SK-N-SH treated with all-trans-retinoic acid at 6 μM for 48 hours (cell line): ENCODE measurements at regions not wholly inside any gene's neighbourhood (a gene's known extent, or its start where the extent isn't known, plus 50 kb on each side); places are given as distances from the start of the nearest gene placed in this dataset.

ENCODE experiments used
- ATAC-seq: fragments of 200-7000 bp; cut with Tn5 transposase; 3 replicates; pipeline ENCODE4 v1.9.1; 2020; ENCODE audit warnings: mild to moderate bottlenecking, moderate library complexity
- ARNTL ChIP-seq: fragments of 450-650 bp; formaldehyde crosslinking; IDR thresholded peaks from 2 replicates; pipeline ENCODE4 v1.5.0; 2020; ENCODE audit warnings: low read depth, mild to moderate bottlenecking, moderate library complexity, borderline replicate concordance
- BACH2 ChIP-seq: fragments of 250-450 bp; sonication (Bioruptor Pico); IDR thresholded peaks from 2 replicates; pipeline ENCODE4 v1.9.0; 2021; ENCODE audit warnings: mild to moderate bottlenecking, borderline replicate concordance
- CSDC2 ChIP-seq: fragments of 250-450 bp; sonication (Bioruptor Pico); IDR thresholded peaks from 2 replicates; pipeline ENCODE4 v1.5.0; 2020; ENCODE audit warnings: mild to moderate bottlenecking, moderate library complexity
- ESRRG ChIP-seq: fragments of 250-450 bp; sonication (Bioruptor Pico); IDR thresholded peaks from 2 replicates; pipeline ENCODE4 v1.6.1; 2021; ENCODE audit warnings: mild to moderate bottlenecking
- GLIS3 ChIP-seq: fragments of 250-450 bp; sonication (Bioruptor Pico); IDR thresholded peaks from 2 replicates; pipeline ENCODE4 v1.5.0; 2020; ENCODE audit warnings: mild to moderate bottlenecking, moderate library complexity
- ISL1 ChIP-seq: fragments of 250-450 bp; sonication (Bioruptor Pico); IDR thresholded peaks from 2 replicates; pipeline ENCODE4 v2.1.2; 2022; ENCODE audit warnings: mild to moderate bottlenecking, moderate library complexity
- OSR1 ChIP-seq: fragments of 250-450 bp; sonication (Bioruptor Pico); IDR thresholded peaks from 2 replicates; pipeline ENCODE4 v1.8.0; 2022; ENCODE audit warnings: moderate library complexity, mild to moderate bottlenecking, inconsistent platforms
- PPARA ChIP-seq: fragments of 250-450 bp; sonication (Bioruptor Pico); IDR thresholded peaks from 2 replicates; pipeline ENCODE4 v1.5.0; 2020; ENCODE audit warnings: mild to moderate bottlenecking, borderline replicate concordance
- RARB ChIP-seq: fragments of 250-450 bp; sonication (Bioruptor Pico); IDR thresholded peaks from 2 replicates; pipeline ENCODE4 v1.8.0; 2021; ENCODE audit warnings: mild to moderate bottlenecking, moderate library complexity
- SNAI2 ChIP-seq: fragments of 250-450 bp; sonication (Bioruptor Pico); IDR thresholded peaks from 2 replicates; pipeline ENCODE4 v1.5.0; 2020; ENCODE audit warnings: mild to moderate bottlenecking, moderate library complexity
- TCF4 ChIP-seq: fragments of 250-450 bp; sonication (Bioruptor Pico); IDR thresholded peaks from 2 replicates; pipeline ENCODE4 v1.8.0; 2021; ENCODE audit warnings: mild to moderate bottlenecking, moderate library complexity, borderline replicate concordance
- TOX ChIP-seq: fragments of 250-450 bp; sonication (Bioruptor Pico); IDR thresholded peaks from 2 replicates; pipeline ENCODE4 v1.8.0; 2021; ENCODE audit warnings: mild to moderate bottlenecking, moderate library complexity, borderline replicate concordance
- ZC3H10 ChIP-seq: fragments of 250-450 bp; sonication (Bioruptor Pico); IDR thresholded peaks from 2 replicates; pipeline ENCODE4 v1.5.1; 2021; ENCODE audit warnings: mild to moderate bottlenecking, moderate library complexity
- ZFP3 ChIP-seq: fragments of 250-450 bp; sonication (Bioruptor Pico); IDR thresholded peaks from 2 replicates; pipeline ENCODE4 v1.5.0; 2020; ENCODE audit warnings: mild to moderate bottlenecking, moderate library complexity
- ZFP30 ChIP-seq: fragments of 450-650 bp; formaldehyde crosslinking; IDR thresholded peaks from 2 replicates; pipeline ENCODE4 v1.5.0; 2022; ENCODE audit warnings: mild to moderate bottlenecking, moderate library complexity
- ZNF565 ChIP-seq: fragments of 450-650 bp; formaldehyde crosslinking; conservative IDR thresholded peaks from 2 replicates; pipeline ENCODE4 v1.5.0; 2020; ENCODE audit warnings: low read depth, mild to moderate bottlenecking, moderate library complexity
- ZNF70 ChIP-seq: fragments of 450-650 bp; formaldehyde crosslinking; IDR thresholded peaks from 2 replicates; pipeline ENCODE4 v1.5.0; 2020; ENCODE audit warnings: mild to moderate bottlenecking, moderate library complexity
- ZNF8 ChIP-seq: fragments of 450-650 bp; formaldehyde crosslinking; IDR thresholded peaks from 2 replicates; pipeline ENCODE4 v1.5.0; 2020; ENCODE audit warnings: mild to moderate bottlenecking, moderate library complexity
- TF ChIP-seq, protein P1 (sequence below): fragments of 250-450 bp; sonication (Bioruptor Pico); IDR thresholded peaks from 2 replicates; pipeline ENCODE4 v1.5.1; 2021; ENCODE audit warnings: mild to moderate bottlenecking, moderate library complexity
- TF ChIP-seq, protein P2 (sequence below): fragments of 250-450 bp; sonication (Bioruptor Pico); IDR thresholded peaks from 2 replicates; pipeline ENCODE4 v1.5.0; 2020; ENCODE audit warnings: mild to moderate bottlenecking, moderate library complexity
- TF ChIP-seq, protein P3 (sequence below): fragments of 250-450 bp; sonication (Bioruptor Pico); IDR thresholded peaks from 2 replicates; pipeline ENCODE4 v1.5.1; 2020; ENCODE audit warnings: low read depth, mild to moderate bottlenecking, moderate library complexity
- TF ChIP-seq, protein P4 (sequence below): fragments of 250-450 bp; sonication (Bioruptor Pico); IDR thresholded peaks from 2 replicates; pipeline ENCODE4 v1.8.0; 2020; ENCODE audit warnings: mild to moderate bottlenecking, moderate library complexity, borderline replicate concordance
- TF ChIP-seq, protein P5 (sequence below): fragments of 250-450 bp; sonication (Bioruptor Pico); IDR thresholded peaks from 2 replicates; pipeline ENCODE4 v1.8.0; 2021; ENCODE audit warnings: low read depth, mild to moderate bottlenecking, moderate library complexity, borderline replicate concordance

DNA sequence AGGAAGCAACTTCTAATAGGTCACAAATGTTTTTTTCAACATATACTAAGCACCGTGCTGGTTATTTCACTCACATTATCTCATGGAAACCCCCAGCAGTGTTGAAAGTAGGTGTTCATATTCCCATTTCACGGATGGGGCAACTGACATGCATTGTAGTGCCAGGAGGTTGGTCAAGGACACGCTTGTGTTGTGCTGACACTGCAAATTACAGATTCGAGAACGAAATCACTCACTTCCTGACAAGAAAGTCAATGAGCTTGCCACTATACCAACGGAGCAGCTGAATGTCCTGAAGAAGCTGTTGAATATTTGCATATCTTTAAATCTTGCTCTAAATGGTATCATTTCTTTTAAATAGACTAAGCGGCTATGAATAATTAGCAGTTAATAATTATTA lies 378.0 kb upstream of the C16orf82 start:
- ATAC-seq, result no peak
- no peak for TF ChIP-seq ZNF70 (CRISPR knock-in tag)
- TF ChIP-seq ESRRG, result no peak
- TF ChIP-seq GLIS3, result no peak
- TF ChIP-seq ZFP3 (CRISPR knock-in tag), result no peak
- no peak for TF ChIP-seq ZC3H10 (CRISPR knock-in tag)
- TF ChIP-seq PPARA (CRISPR knock-in tag), result no peak
- TF ChIP-seq OSR1 (CRISPR knock-in tag), result no peak
- no peak for TF ChIP-seq ZNF8 (CRISPR knock-in tag)
- TF ChIP-seq, protein P1, sequence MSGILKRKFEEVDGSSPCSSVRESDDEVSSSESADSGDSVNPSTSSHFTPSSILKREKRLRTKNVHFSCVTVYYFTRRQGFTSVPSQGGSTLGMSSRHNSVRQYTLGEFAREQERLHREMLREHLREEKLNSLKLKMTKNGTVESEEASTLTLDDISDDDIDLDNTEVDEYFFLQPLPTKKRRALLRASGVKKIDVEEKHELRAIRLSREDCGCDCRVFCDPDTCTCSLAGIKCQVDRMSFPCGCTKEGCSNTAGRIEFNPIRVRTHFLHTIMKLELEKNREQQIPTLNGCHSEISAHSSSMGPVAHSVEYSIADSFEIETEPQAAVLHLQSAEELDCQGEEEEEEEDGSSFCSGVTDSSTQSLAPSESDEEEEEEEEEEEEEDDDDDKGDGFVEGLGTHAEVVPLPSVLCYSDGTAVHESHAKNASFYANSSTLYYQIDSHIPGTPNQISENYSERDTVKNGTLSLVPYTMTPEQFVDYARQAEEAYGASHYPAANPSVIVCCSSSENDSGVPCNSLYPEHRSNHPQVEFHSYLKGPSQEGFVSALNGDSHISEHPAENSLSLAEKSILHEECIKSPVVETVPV, result no peak

DNA sequence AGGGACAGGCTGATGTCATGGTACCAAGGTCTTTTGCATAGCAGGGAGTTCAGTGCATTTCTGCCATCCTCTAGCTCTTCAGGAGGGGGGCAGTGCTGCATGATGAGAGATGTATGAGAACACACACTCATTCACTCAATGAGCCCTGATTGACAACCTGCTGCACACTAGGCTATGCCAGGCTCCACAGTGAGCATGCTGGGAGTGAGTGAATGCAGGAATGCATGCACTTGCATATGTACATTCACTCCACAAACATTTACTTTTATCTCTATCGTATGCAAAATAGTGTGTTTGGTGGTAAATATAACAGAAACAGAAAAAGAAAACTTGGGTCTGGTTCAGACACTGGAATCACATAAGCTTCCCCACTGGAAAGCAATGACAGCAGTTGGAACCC lies 374.1 kb upstream of the C16orf82 start:
- ATAC-seq, result no peak
- TF ChIP-seq ISL1 (CRISPR knock-in tag), result no peak
- TF ChIP-seq ESRRG, result no peak
- TF ChIP-seq, protein P2, sequence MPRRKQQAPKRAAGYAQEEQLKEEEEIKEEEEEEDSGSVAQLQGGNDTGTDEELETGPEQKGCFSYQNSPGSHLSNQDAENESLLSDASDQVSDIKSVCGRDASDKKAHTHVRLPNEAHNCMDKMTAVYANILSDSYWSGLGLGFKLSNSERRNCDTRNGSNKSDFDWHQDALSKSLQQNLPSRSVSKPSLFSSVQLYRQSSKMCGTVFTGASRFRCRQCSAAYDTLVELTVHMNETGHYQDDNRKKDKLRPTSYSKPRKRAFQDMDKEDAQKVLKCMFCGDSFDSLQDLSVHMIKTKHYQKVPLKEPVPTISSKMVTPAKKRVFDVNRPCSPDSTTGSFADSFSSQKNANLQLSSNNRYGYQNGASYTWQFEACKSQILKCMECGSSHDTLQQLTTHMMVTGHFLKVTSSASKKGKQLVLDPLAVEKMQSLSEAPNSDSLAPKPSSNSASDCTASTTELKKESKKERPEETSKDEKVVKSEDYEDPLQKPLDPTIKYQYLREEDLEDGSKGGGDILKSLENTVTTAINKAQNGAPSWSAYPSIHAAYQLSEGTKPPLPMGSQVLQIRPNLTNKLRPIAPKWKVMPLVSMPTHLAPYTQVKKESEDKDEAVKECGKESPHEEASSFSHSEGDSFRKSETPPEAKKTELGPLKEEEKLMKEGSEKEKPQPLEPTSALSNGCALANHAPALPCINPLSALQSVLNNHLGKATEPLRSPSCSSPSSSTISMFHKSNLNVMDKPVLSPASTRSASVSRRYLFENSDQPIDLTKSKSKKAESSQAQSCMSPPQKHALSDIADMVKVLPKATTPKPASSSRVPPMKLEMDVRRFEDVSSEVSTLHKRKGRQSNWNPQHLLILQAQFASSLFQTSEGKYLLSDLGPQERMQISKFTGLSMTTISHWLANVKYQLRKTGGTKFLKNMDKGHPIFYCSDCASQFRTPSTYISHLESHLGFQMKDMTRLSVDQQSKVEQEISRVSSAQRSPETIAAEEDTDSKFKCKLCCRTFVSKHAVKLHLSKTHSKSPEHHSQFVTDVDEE, result no peak
- no peak for TF ChIP-seq TOX (CRISPR knock-in tag)
- TF ChIP-seq ZNF565, result no peak
- no peak for TF ChIP-seq ARNTL (CRISPR knock-in tag)
- no peak for TF ChIP-seq BACH2
- TF ChIP-seq OSR1 (CRISPR knock-in tag), result no peak
- TF ChIP-seq SNAI2 (CRISPR knock-in tag), result no peak
- TF ChIP-seq, protein P3, sequence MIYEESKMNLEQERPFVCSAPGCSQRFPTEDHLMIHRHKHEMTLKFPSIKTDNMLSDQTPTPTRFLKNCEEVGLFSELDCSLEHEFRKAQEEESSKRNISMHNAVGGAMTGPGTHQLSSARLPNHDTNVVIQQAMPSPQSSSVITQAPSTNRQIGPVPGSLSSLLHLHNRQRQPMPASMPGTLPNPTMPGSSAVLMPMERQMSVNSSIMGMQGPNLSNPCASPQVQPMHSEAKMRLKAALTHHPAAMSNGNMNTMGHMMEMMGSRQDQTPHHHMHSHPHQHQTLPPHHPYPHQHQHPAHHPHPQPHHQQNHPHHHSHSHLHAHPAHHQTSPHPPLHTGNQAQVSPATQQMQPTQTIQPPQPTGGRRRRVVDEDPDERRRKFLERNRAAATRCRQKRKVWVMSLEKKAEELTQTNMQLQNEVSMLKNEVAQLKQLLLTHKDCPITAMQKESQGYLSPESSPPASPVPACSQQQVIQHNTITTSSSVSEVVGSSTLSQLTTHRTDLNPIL, result no peak
- no peak for TF ChIP-seq PPARA (CRISPR knock-in tag)
- TF ChIP-seq ZFP3 (CRISPR knock-in tag), result no peak
- no peak for TF ChIP-seq ZFP30
- no peak for TF ChIP-seq CSDC2 (CRISPR knock-in tag)
- TF ChIP-seq, protein P4, sequence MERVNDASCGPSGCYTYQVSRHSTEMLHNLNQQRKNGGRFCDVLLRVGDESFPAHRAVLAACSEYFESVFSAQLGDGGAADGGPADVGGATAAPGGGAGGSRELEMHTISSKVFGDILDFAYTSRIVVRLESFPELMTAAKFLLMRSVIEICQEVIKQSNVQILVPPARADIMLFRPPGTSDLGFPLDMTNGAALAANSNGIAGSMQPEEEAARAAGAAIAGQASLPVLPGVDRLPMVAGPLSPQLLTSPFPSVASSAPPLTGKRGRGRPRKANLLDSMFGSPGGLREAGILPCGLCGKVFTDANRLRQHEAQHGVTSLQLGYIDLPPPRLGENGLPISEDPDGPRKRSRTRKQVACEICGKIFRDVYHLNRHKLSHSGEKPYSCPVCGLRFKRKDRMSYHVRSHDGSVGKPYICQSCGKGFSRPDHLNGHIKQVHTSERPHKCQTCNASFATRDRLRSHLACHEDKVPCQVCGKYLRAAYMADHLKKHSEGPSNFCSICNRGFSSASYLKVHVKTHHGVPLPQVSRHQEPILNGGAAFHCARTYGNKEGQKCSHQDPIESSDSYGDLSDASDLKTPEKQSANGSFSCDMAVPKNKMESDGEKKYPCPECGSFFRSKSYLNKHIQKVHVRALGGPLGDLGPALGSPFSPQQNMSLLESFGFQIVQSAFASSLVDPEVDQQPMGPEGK (CRISPR knock-in tag), result no peak
- TF ChIP-seq TCF4, result no peak

DNA sequence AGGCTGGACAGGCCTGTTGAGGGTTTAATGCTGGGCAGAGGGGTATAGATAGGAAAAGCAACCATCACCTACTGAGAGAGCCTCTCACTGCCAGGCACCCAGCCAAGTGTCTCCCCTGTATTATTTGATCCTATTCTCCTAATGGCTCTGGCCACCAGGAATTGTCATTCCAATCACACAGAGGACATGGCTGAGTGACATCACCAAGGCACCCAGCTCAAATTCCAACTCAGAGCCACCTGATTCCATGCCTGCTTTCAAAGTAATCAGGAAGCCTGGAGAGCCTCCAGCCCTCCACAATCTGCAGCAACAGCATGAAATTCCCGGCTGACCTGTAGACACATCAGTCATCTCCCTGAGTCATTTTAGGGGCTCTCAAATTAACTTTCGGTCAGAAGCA lies 368.9 kb upstream of the C16orf82 start:
- no peak for ATAC-seq
- TF ChIP-seq TOX (CRISPR knock-in tag) (no peak), GLIS3 (no peak), ZNF8 (CRISPR knock-in tag) (no peak), OSR1 (CRISPR knock-in tag) (no peak), SNAI2 (CRISPR knock-in tag) (no peak), RARB (no peak), BACH2 (no peak), PPARA (CRISPR knock-in tag) (no peak), ZC3H10 (CRISPR knock-in tag) (no peak), ARNTL (CRISPR knock-in tag) (no peak), ZNF565 (no peak)
- TF ChIP-seq, protein P5, sequence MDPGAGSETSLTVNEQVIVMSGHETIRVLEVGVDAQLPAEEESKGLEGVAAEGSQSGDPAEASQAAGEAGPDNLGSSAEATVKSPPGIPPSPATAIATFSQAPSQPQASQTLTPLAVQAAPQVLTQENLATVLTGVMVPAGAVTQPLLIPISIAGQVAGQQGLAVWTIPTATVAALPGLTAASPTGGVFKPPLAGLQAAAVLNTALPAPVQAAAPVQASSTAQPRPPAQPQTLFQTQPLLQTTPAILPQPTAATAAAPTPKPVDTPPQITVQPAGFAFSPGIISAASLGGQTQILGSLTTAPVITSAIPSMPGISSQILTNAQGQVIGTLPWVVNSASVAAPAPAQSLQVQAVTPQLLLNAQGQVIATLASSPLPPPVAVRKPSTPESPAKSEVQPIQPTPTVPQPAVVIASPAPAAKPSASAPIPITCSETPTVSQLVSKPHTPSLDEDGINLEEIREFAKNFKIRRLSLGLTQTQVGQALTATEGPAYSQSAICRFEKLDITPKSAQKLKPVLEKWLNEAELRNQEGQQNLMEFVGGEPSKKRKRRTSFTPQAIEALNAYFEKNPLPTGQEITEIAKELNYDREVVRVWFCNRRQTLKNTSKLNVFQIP (CRISPR knock-in tag), result no peak
- TF ChIP-seq, protein P1, result no peak
- TF ChIP-seq, protein P4 (CRISPR knock-in tag), result no peak
